ENCODE measurements at regions not wholly inside any gene's neighbourhood (a gene's known extent, or its start where the extent isn't known, plus 50 kb on each side); places are given as distances from the start of the nearest gene placed in this dataset.

- Histone ChIP-seq H3K79me2 (ENCODE audit: insufficient read depth, low read depth, low read length) (no peaks in the 10 kb centered on the region), H3K4me1 (ENCODE audit: insufficient read depth, low read length, poor library complexity, severe bottlenecking) (no peaks in the 10 kb centered on the region), H2AFZ (ENCODE audit: low read length) (no peak overlapping the region), H3K27ac (ENCODE audit: low read depth, low read length, poor library complexity, severe bottlenecking) (no peak overlapping the region), H4K20me1 (ENCODE audit: insufficient read depth, low read length) (no peaks in the 10 kb centered on the region), H3K9me3 (ENCODE audit: low read length) (no peaks in the 10 kb centered on the region), H3K9me2 (ENCODE audit: insufficient read depth, low read length) (no peaks in the 10 kb centered on the region), H3K4me3 (ENCODE audit: low read depth, low read length, poor library complexity, severe bottlenecking) (no peak overlapping the region), H3K4me2 (ENCODE audit: low read length) (no peak overlapping the region), H3K36me3 (ENCODE audit: insufficient read depth, low read length) (no peaks in the 10 kb centered on the region)
- BruUV-seq (replicated peaks): no TSS peak
- intact Hi-C loops (cut with micrococcal nuclease; ENCODE audit: unreplicated experiment): no loop called here
- no peak for TF ChIP-seq EZH2phosphoT487 (IDR thresholded peaks at IDR 0.05; ENCODE audit: borderline replicate concordance, low read depth, low read length)
- TF ChIP-seq, protein P1, sequence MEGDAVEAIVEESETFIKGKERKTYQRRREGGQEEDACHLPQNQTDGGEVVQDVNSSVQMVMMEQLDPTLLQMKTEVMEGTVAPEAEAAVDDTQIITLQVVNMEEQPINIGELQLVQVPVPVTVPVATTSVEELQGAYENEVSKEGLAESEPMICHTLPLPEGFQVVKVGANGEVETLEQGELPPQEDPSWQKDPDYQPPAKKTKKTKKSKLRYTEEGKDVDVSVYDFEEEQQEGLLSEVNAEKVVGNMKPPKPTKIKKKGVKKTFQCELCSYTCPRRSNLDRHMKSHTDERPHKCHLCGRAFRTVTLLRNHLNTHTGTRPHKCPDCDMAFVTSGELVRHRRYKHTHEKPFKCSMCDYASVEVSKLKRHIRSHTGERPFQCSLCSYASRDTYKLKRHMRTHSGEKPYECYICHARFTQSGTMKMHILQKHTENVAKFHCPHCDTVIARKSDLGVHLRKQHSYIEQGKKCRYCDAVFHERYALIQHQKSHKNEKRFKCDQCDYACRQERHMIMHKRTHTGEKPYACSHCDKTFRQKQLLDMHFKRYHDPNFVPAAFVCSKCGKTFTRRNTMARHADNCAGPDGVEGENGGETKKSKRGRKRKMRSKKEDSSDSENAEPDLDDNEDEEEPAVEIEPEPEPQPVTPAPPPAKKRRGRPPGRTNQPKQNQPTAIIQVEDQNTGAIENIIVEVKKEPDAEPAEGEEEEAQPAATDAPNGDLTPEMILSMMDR (conservative IDR thresholded peaks at IDR 0.05; ENCODE audit: low read length): no peak
- DNase-seq (ENCODE audit: low spot score): no peak
- POLR2A ChIA-PET: no interaction called here
- CTCF ChIA-PET (ENCODE audit: unreplicated experiment): no interaction called here
These were observed 230.0 kb downstream of the ADAMTS9 start for GRCh38 chr3:64457811-64458210.

DNA sequence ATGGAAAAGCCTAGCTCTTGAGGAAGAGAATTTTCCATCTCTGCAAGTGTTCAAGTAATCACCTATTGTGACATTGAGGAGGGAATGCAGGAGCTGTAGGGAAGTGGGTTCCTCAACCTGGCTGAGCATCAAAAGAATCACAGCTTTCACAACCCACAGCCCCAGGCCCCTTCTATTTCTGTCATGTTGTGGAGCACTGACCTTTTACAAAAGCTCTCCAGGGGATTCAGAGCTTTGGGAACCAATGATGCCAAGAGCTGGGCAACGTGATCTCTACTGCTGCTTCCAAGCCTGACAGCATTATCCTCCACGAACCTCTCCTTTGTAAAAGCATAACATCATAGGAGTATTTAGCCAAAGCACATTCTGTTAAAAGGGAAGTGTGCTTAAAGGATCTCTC lies 231.1 kb downstream of the ADAMTS9 start:
- no peak overlapping the region for H3K4me2 ChIP-seq (ENCODE audit: low read length)
- no peaks in the 10 kb centered on the region for H3K4me1 ChIP-seq (ENCODE audit: insufficient read depth, low read length, poor library complexity, severe bottlenecking)
- no peak for DNase-seq (ENCODE audit: low spot score)
- no peak overlapping the region for H2AFZ ChIP-seq (ENCODE audit: low read length)
- H3K9me3 ChIP-seq (ENCODE audit: low read length): no peaks in the 10 kb centered on the region
- no peak overlapping the region for H3K27ac ChIP-seq (ENCODE audit: low read depth, low read length, poor library complexity, severe bottlenecking)
- TF ChIP-seq, protein P1 (conservative IDR thresholded peaks at IDR 0.05; ENCODE audit: low read length): no peak
- TF ChIP-seq EZH2phosphoT487 (IDR thresholded peaks at IDR 0.05; ENCODE audit: borderline replicate concordance, low read depth, low read length): no peak
- no peaks in the 10 kb centered on the region for H3K36me3 ChIP-seq (ENCODE audit: insufficient read depth, low read length)
- ChIA-PET CTCF (ENCODE audit: unreplicated experiment) (no interaction called here), POLR2A (interaction anchor here (0.6 kb wide), 1 partner anchor 1878 kb away, joined by 3 read pairs; no protein-coding TSS in a partner anchor)
- no peaks in the 10 kb centered on the region for H3K79me2 ChIP-seq (ENCODE audit: insufficient read depth, low read depth, low read length)
- H4K20me1 ChIP-seq (ENCODE audit: insufficient read depth, low read length): no peaks in the 10 kb centered on the region
- H3K4me3 ChIP-seq (ENCODE audit: low read depth, low read length, poor library complexity, severe bottlenecking): no peak overlapping the region
- intact Hi-C loops (cut with micrococcal nuclease; ENCODE audit: unreplicated experiment): no loop called here
- no peaks in the 10 kb centered on the region for H3K9me2 ChIP-seq (ENCODE audit: insufficient read depth, low read length)
- BruUV-seq (replicated peaks): no TSS peak

DNA sequence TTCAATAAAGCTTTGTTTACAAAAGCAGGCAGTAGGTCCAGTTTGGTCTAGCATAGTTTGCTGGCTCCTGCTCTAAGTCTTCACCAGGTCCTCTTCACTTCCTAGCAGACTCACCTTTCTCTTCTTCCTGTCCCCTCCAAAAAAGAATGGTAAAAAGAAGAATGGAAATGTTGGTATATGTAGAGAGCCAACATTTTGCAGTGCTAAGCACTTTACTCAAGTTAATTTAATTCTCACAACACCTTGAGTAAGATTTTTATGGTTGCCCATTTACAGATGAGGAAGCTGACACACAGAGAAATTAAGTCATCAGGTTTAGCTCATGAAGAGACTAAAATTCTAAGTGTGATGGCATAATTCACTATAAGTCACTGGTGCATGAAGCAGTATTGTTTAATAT lies 230.1 kb upstream of the PRICKLE2 start:
- intact Hi-C loops (cut with micrococcal nuclease; ENCODE audit: unreplicated experiment): no loop called here
- no peaks in the 10 kb centered on the region for H3K79me2 ChIP-seq (ENCODE audit: insufficient read depth, low read depth, low read length)
- ChIA-PET CTCF (ENCODE audit: unreplicated experiment) (interaction anchor here (0.6 kb wide), 1 partner anchor 57 kb away, joined by 3 read pairs; no protein-coding TSS in a partner anchor), POLR2A (no interaction called here)
- DNase-seq (ENCODE audit: low spot score): no peak
- no peak for TF ChIP-seq EZH2phosphoT487 (IDR thresholded peaks at IDR 0.05; ENCODE audit: borderline replicate concordance, low read depth, low read length)
- TF ChIP-seq, protein P1 (conservative IDR thresholded peaks at IDR 0.05; ENCODE audit: low read length): no peak
- no peaks in the 10 kb centered on the region for H4K20me1 ChIP-seq (ENCODE audit: insufficient read depth, low read length)
- no peak overlapping the region for H3K27ac ChIP-seq (ENCODE audit: low read depth, low read length, poor library complexity, severe bottlenecking)
- no peaks in the 10 kb centered on the region for H3K36me3 ChIP-seq (ENCODE audit: insufficient read depth, low read length)
- H3K4me1 ChIP-seq (ENCODE audit: insufficient read depth, low read length, poor library complexity, severe bottlenecking): no peaks in the 10 kb centered on the region
- H3K9me3 ChIP-seq (ENCODE audit: low read length): no peaks in the 10 kb centered on the region
- no peak overlapping the region for H3K4me2 ChIP-seq (ENCODE audit: low read length)
- no peaks in the 10 kb centered on the region for H3K9me2 ChIP-seq (ENCODE audit: insufficient read depth, low read length)
- no peak overlapping the region for H3K4me3 ChIP-seq (ENCODE audit: low read depth, low read length, poor library complexity, severe bottlenecking)
- no TSS peak for BruUV-seq (replicated peaks)
- no peak overlapping the region for H2AFZ ChIP-seq (ENCODE audit: low read length)
